ENCODE measurements at regions not wholly inside any gene's neighbourhood (a gene's known extent, or its start where the extent isn't known, plus 50 kb on each side); places are given as distances from the start of the nearest gene placed in this dataset.
"Not testable (repeated sequence)": the region's sequence is repeated elsewhere in the genome, so short reads cannot be mapped to it uniquely, and the experiment has no call there.

DNA sequence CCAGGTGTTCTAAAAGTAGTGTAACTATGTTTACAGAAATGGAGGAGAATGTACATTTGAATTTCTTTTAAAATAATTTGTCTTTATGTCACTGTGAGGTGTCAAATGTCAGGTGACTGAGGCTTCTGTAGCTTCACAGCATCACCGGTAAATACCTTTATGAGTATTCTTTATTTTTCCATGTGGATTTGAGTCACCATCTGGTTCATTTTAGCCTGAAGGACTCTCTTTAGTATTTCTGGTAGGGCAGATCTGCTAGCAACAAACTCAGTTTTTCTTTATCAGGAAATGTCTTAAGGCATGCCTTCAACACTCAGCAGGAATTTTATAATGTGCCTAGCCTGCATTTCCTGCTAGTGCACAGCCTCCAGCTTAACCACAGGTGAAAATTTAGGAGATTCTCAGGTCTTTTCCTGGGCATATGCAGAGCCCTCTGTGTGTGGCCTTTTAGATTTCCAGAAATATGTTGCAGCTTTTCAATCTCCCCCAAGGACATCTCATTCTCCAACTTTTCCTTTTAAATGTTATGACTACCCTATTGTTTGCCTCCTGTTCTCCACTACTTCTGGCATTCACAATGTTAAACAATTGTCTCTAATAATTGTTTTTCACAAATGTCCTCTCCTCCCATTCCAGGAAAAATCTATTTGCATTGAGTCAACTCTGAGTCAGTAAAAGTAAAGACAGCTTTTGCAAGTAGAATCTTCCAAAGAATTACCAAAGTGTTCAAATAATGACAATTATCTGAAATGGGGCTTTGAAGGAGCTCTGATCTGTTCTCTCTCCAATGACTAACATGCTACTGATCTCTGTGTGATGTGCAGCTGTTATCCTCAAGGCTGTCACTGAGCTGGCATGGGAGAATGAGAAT lies 239.4 kb upstream of the CPHXL start:
- TF ChIP-seq, protein P1, sequence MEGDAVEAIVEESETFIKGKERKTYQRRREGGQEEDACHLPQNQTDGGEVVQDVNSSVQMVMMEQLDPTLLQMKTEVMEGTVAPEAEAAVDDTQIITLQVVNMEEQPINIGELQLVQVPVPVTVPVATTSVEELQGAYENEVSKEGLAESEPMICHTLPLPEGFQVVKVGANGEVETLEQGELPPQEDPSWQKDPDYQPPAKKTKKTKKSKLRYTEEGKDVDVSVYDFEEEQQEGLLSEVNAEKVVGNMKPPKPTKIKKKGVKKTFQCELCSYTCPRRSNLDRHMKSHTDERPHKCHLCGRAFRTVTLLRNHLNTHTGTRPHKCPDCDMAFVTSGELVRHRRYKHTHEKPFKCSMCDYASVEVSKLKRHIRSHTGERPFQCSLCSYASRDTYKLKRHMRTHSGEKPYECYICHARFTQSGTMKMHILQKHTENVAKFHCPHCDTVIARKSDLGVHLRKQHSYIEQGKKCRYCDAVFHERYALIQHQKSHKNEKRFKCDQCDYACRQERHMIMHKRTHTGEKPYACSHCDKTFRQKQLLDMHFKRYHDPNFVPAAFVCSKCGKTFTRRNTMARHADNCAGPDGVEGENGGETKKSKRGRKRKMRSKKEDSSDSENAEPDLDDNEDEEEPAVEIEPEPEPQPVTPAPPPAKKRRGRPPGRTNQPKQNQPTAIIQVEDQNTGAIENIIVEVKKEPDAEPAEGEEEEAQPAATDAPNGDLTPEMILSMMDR (IDR thresholded peaks at IDR 0.05; ENCODE audit: insufficient read depth, low read depth, low read length) = no peak
- no peak overlapping the region for H3K4me3 ChIP-seq (ENCODE audit: low read depth, low read length)
- no peak for DNase-seq (ENCODE audit: low read depth)

DNA sequence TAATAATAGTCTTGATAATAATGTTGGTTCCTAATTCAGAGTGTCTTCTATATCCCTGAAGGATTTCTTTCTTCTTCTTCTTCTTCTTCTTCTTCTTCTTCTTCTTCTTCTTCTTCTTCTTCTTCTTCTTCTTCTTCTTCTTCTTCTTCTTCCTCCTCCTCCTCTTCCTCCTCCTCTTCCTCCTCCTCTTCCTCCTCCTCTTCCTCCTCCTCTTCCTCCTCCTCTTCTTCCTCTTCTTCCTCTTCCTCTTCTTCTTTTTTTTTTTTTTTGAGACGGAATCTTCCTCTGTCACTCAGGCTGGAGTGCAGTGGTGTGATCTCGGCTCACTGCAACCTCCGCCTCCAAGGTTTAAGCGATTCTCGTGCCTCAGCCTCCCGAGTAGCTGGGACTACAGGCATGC lies 242.8 kb upstream of the CPHXL start:
- DNase-seq (ENCODE audit: low read depth); H3K4me3 ChIP-seq (ENCODE audit: low read depth, low read length): not testable (repeated sequence)

DNA sequence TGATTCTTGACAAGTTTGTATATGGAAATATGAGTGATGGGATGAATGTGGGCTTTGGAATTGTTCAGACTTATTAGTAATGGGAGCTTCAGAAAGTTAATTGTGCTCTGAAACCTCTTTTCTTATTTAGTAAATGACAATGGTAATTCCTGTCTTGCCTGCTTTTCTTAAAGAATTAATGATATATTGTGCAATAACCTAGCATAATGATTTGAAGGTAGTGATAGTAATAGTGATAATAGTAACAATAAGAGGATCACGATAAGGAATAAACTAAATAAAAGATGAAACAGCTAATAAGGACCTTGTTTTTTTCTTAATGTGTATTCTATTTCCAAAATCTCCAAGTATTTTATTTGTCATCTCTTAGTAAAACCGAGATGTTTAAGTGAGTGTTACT lies 245.0 kb upstream of the CPHXL start:
- TF ChIP-seq, protein P1 (IDR thresholded peaks at IDR 0.05; ENCODE audit: insufficient read depth, low read depth, low read length) = no peak
- DNase-seq (ENCODE audit: low read depth) = no peak
- H3K4me3 ChIP-seq (ENCODE audit: low read depth, low read length) = no peak overlapping the region

DNA sequence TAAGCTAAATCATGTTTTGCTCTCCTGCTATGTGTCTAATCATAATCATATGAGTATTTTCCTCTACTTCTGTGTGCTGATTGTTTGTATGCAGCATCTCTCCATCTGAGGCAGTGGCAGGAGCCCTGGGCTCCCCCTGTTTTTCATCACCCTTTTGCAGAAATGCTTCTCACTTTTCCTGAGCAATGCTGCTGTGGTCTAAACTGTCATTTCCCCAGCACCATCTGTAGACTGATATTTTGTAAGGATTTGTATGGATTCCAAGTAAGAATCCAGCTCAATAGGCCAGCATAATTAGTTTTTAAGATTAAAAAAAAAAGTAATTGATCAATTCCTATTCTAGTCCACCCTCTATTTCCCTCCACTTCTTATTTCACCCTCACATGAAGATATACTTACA lies 257.0 kb upstream of the CPHXL start:
- TF ChIP-seq, protein P1 (IDR thresholded peaks at IDR 0.05; ENCODE audit: insufficient read depth, low read depth, low read length) = no peak
- no peak overlapping the region for H3K4me3 ChIP-seq (ENCODE audit: low read depth, low read length)
- DNase-seq (ENCODE audit: low read depth) = no peak

DNA sequence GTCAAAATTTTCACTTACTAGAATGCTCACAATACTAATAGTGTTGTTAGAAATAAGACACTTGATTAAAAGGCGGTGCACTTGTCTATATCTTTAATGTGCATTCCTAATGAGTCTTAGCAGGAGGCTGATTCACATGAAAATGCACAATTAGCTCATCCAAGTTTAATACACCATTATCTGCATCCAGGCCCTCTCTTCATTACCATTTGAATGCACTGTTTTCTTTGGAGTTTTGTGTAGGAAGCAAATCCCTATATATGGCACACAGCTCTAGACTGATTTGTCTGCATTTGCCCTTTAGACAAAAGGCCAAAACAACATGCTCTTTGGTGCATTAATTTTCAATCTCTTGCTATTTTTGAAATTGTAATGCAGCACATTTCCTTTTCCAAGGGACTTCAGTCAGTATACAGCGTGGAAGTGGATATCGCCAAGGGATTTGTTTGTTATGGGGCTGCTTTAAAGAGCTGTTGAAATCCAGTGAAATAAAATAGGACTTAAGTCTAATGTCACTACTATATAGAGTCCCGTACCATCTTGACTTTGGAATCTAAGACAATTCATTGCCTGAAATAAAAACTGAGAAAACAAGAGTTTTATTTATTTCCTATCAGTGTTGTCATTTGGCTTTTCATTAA lies 257.6 kb upstream of the CPHXL start:
- no peak overlapping the region for H3K4me3 ChIP-seq (ENCODE audit: low read depth, low read length)
- TF ChIP-seq, protein P1 (IDR thresholded peaks at IDR 0.05; ENCODE audit: insufficient read depth, low read depth, low read length) = no peak

DNA sequence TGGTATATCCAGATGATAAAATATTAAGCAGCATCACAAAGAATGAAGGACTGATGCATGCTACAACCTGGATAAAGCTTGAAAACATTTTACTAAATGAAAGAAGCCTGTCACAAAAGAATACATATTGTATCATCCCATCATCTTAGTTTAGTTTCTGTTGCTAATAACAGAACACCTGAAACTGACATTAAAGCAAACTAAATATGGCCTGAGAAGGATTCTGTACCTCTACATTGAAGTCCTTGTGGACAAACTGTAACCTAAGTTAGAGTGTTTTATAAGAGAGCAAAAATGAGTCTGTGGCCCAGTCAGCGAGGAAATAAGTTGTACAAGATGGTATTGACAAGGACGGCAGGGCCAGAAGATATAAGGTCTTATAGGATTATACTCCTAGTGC lies 261.0 kb upstream of the CPHXL start:
- no peak for DNase-seq (ENCODE audit: low read depth)
- no peak overlapping the region for H3K4me3 ChIP-seq (ENCODE audit: low read depth, low read length)
- TF ChIP-seq, protein P1 (IDR thresholded peaks at IDR 0.05; ENCODE audit: insufficient read depth, low read depth, low read length) = no peak

More for the DNA sequence above, 257.6 kb upstream of the CPHXL start:
- DNase-seq (ENCODE audit: low read depth) = no peak

DNA sequence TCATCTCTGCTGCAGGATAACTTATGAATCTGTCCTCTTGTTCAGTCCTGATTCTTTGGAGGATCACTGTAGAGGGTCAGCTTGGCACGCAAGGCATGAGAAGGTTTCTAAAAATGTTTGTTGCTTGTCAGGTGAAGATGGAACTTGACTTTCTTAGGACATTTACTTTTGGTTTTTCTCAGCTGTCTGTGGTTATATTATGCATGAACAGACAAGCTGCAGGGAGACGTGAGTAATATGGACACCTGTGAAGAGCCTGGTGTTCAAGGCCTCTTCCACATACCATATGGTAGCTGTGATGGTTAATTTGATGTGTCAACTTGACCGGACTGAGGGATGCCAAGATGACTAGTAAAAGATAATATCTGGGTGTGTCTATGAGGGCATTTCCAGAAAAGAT lies 270.2 kb upstream of the CPHXL start:
- no peak overlapping the region for H3K4me3 ChIP-seq (ENCODE audit: low read depth, low read length)
- DNase-seq (ENCODE audit: low read depth) = no peak
- TF ChIP-seq, protein P1 (IDR thresholded peaks at IDR 0.05; ENCODE audit: insufficient read depth, low read depth, low read length) = no peak
